PC-9 (cell line): ENCODE measurements at regions not wholly inside any gene's neighbourhood (a gene's known extent, or its start where the extent isn't known, plus 50 kb on each side); places are given as distances from the start of the nearest gene placed in this dataset.

ENCODE experiments used
- BruUV-seq: library from RNA; stranded (reverse); fragments of 400-500 nt; replicated peaks from 2 replicates; lab custom pipeline; 2021; lab: Mats Ljungman, UMichigan
- CTCF ChIA-PET: fragments of 300-600 bp; sonication (Branson Sonifier 250); formaldehyde crosslinking; loops from one replicate; lab custom pipeline; 2022; ENCODE audit warnings: antibody characterized with exemption; lab: Charles Lee
- POLR2A ChIA-PET: fragments of 300-600 bp; sonication (Branson Sonifier 250); formaldehyde crosslinking; loops from one replicate; lab custom pipeline; 2022; ENCODE audit warnings: antibody characterized with exemption; ENCODE audit not compliant: unreplicated experiment; lab: Charles Lee
- DNase-seq, 2 experiments: peaks; one replicate each; pipeline versions ENCODE4 v3.0.0 to v3.0.0-alpha.2; 2015 to 2022; ENCODE audit warnings: mixed read lengths in 1 of 2
- H2AFZ ChIP-seq: fragments of 200-600 bp; sonication (generic); 2 replicates; pipeline ENCODE4 v1.8.1; 2017; ENCODE audit warnings: antibody characterized with exemption
- H3F3A ChIP-seq: fragments of 200-600 bp; sonication (generic); 2 replicates; pipeline ENCODE4 v1.8.1; 2017; ENCODE audit warnings: antibody characterized with exemption, mild to moderate bottlenecking, low read depth; ENCODE audit not compliant: insufficient read depth
- H3K27ac ChIP-seq: fragments of 200-600 bp; sonication (generic); 2 replicates; pipeline ENCODE4 v1.6.1; 2016; ENCODE audit warnings: mixed run types
- H3K27me3 ChIP-seq: fragments of 200-600 bp; sonication (generic); 2 replicates; pipeline ENCODE4 v1.6.1; 2016; ENCODE audit warnings: low read depth, mixed run types; ENCODE audit not compliant: insufficient read depth
- H3K36me3 ChIP-seq: fragments of 200-600 bp; sonication (generic); 2 replicates; pipeline ENCODE4 v1.6.1; 2016; ENCODE audit warnings: low read depth, mixed run types
- H3K4me1 ChIP-seq: fragments of 200-600 bp; sonication (generic); replicated peaks from 2 replicates; pipeline ENCODE4 v1.6.1; 2016; ENCODE audit warnings: mixed run types; ENCODE audit not compliant: insufficient read depth
- H3K4me2 ChIP-seq: fragments of 200-600 bp; sonication (generic); 2 replicates; pipeline ENCODE4 v1.6.1; 2017; ENCODE audit warnings: mixed run types
- H3K4me3 ChIP-seq: fragments of 200-600 bp; sonication (generic); 2 replicates; pipeline ENCODE4 v1.6.1; 2016; ENCODE audit warnings: mixed run types
- H3K79me2 ChIP-seq: fragments of 200-600 bp; sonication (generic); 2 replicates; pipeline ENCODE4 v1.6.1; 2017; ENCODE audit warnings: low read depth, mixed run types
- H3K9me2 ChIP-seq: fragments of 200-600 bp; sonication (generic); 2 replicates; pipeline ENCODE4 v1.8.1; 2017; ENCODE audit warnings: mild to moderate bottlenecking; ENCODE audit not compliant: insufficient read depth
- H3K9me3 ChIP-seq: fragments of 200-600 bp; sonication (generic); 2 replicates; pipeline ENCODE4 v1.8.1; 2016; ENCODE audit warnings: low read depth; ENCODE audit not compliant: insufficient read depth
- H4K20me1 ChIP-seq: fragments of 200-600 bp; sonication (generic); 2 replicates; pipeline ENCODE4 v1.8.1; 2017; ENCODE audit not compliant: insufficient read depth
- EZH2 ChIP-seq: fragments of 200-600 bp; sonication (generic); IDR thresholded peaks from 2 replicates; pipeline ENCODE4 v1.8.0; 2017; ENCODE audit warnings: antibody characterized with exemption, low read depth
- intact Hi-C: fragments of 100-400 bp; cut with micrococcal nuclease; formaldehyde crosslinking; loops from one replicate; pipeline ENCODE4 v1.10.0; 2022; ENCODE audit not compliant: unreplicated experiment
- TF ChIP-seq, protein P1 (sequence below): fragments of 200-600 bp; sonication (generic); conservative IDR thresholded peaks from 2 replicates; pipeline ENCODE4 v1.6.1; 2017; ENCODE audit warnings: mixed run types, antibody characterized with exemption, mild to moderate bottlenecking, moderate library complexity

DNA sequence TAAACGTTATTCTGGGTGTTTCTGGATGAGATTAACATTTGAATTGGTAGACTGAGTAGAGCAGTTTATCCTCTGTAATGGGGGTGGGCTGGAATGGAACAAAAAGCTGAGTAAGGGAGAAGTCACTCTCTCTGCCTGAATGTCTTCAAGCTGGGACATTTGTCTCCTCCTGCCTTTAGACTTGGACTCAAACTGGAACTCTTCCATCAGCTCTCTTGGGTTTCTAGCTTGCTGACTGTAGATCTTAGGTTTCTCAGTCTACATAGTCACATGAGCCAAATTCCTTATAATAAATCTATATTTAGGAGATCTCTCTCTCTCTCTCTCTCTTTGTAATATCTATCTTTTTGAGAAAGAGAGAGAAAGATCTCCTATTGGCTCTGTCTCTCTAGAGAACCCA, 553.3 kb upstream of the CDH11 start:
- H3K9me2 ChIP-seq: no peaks in the 10 kb centered on the region
- intact Hi-C loops: no loop called here
- no peaks in the 10 kb centered on the region for H3K9me3 ChIP-seq
- no peak overlapping the region for H2AFZ ChIP-seq
- ChIA-PET POLR2A (no interaction called here), CTCF (no interaction called here)
- BruUV-seq: no TSS peak
- H3K4me3 ChIP-seq: no peak overlapping the region
- H4K20me1 ChIP-seq: no peaks in the 10 kb centered on the region
- no peak for TF ChIP-seq EZH2
- TF ChIP-seq, protein P1, sequence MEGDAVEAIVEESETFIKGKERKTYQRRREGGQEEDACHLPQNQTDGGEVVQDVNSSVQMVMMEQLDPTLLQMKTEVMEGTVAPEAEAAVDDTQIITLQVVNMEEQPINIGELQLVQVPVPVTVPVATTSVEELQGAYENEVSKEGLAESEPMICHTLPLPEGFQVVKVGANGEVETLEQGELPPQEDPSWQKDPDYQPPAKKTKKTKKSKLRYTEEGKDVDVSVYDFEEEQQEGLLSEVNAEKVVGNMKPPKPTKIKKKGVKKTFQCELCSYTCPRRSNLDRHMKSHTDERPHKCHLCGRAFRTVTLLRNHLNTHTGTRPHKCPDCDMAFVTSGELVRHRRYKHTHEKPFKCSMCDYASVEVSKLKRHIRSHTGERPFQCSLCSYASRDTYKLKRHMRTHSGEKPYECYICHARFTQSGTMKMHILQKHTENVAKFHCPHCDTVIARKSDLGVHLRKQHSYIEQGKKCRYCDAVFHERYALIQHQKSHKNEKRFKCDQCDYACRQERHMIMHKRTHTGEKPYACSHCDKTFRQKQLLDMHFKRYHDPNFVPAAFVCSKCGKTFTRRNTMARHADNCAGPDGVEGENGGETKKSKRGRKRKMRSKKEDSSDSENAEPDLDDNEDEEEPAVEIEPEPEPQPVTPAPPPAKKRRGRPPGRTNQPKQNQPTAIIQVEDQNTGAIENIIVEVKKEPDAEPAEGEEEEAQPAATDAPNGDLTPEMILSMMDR: no peak
- H3K36me3 ChIP-seq: no peaks in the 10 kb centered on the region
- DNase-seq: no peak
- H3K4me2 ChIP-seq: no peak overlapping the region
- H3K27ac ChIP-seq: no peak overlapping the region
- H3F3A ChIP-seq: no peaks in the 10 kb centered on the region
- H3K27me3 ChIP-seq: no peaks in the 10 kb centered on the region
- H3K79me2 ChIP-seq: no peaks in the 10 kb centered on the region
- no peaks in the 10 kb centered on the region for H3K4me1 ChIP-seq

DNA sequence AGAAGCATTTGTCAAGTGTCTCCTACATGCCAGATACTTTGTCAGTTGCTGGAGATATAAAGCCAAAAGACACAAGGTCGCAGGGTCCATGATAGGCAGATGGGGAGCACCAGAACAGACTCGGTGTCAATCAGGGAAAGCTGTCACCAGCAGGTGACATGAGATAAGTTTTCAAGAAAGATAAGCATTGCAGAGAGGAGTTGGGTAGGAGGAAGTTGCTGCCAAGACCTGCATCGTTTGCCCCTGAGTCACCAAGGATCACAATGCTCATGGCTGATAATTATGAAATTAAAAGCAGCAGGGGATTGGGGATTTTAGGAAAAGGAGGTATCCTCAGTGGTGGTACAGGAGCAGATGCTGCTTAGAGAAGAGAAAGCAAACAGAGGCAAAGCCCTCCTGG, 551.1 kb upstream of the CDH11 start:
- H3K79me2 ChIP-seq: no peaks in the 10 kb centered on the region
- BruUV-seq: no TSS peak
- POLR2A ChIA-PET: no interaction called here
- H3K4me2 ChIP-seq: no peak overlapping the region
- no peaks in the 10 kb centered on the region for H4K20me1 ChIP-seq
- CTCF ChIA-PET: no interaction called here
- H3K9me3 ChIP-seq: no peaks in the 10 kb centered on the region
- no peaks in the 10 kb centered on the region for H3K36me3 ChIP-seq
- DNase-seq: no peak
- no peaks in the 10 kb centered on the region for H3K9me2 ChIP-seq
- intact Hi-C loops: no loop called here
- no peak overlapping the region for H3K27ac ChIP-seq
- TF ChIP-seq EZH2: no peak
- TF ChIP-seq, protein P1: no peak
- no peaks in the 10 kb centered on the region for H3K4me1 ChIP-seq
- H2AFZ ChIP-seq: no peak overlapping the region
- no peaks in the 10 kb centered on the region for H3F3A ChIP-seq
- H3K27me3 ChIP-seq: no peaks in the 10 kb centered on the region
- H3K4me3 ChIP-seq: no peak overlapping the region

DNA sequence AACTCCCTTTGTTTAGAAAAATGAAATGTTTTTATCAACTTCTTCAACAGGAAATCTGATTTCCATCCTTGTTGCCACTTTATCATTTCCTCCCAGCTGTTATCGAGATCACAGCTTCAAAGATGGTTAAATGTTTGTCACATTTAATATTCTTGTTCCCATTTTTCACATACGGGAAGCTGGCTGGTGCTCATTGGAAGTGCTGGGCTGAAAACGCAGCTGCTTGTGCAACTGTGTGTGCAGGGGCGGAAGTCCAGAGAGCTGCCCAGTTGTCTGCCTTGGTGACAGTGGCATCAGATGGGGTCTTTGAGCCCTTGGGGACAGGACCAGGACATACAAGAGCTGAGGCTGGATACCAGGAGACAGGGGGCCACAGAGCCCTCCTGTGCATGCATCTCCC, 549.2 kb upstream of the CDH11 start:
- POLR2A ChIA-PET: no interaction called here
- TF ChIP-seq, protein P1: no peak
- no peak for TF ChIP-seq EZH2

More for the DNA sequence above, 549.2 kb upstream of the CDH11 start:
- Histone ChIP-seq H3K36me3 (no peaks in the 10 kb centered on the region), H3K79me2 (no peaks in the 10 kb centered on the region), H3K4me3 (no peak overlapping the region), H3K9me2 (no peaks in the 10 kb centered on the region), H3F3A (no peaks in the 10 kb centered on the region), H4K20me1 (no peaks in the 10 kb centered on the region), H3K27me3 (peaks cover 12% of the 10 kb centered on the region; the same call in 1 of the 2 replicates), H3K9me3 (no peaks in the 10 kb centered on the region), H3K4me1 (no peaks in the 10 kb centered on the region), H3K27ac (no peak overlapping the region), H2AFZ (no peak overlapping the region), H3K4me2 (no peak overlapping the region)
- DNase-seq: no peak
- BruUV-seq: no TSS peak
- CTCF ChIA-PET: no interaction called here
- intact Hi-C loops: no loop called here
